GM12878 (cell line): ENCODE measurements at regions not wholly inside any gene's neighbourhood (a gene's known extent, or its start where the extent isn't known, plus 50 kb on each side); places are given as distances from the start of the nearest gene placed in this dataset.

Experiments
- ATAC-seq: fragments of 200-7000 bp; cut with Tn5 transposase; 3 replicates; pipeline ENCODE4 v1.9.1; 2020; ENCODE audit warnings: mild to moderate bottlenecking, moderate library complexity
- BruUV-seq: library from RNA; stranded (reverse); fragments of 400-500 nt; replicated peaks from 2 replicates; lab custom pipeline; 2021; lab: Mats Ljungman, UMichigan
- CTCF ChIA-PET: fragments of 300-600 bp; sonication (Branson Sonifier 250); formaldehyde crosslinking; extraction: SDS; loops from one replicate; lab custom pipeline; 2021; ENCODE audit warnings: inconsistent platforms; lab: Yijun Ruan, JAX
- POLR2A ChIA-PET: fragments of 350-600 bp; formaldehyde crosslinking; extraction: SDS; loops from one replicate; lab custom pipeline; 2021; ENCODE audit warnings: inconsistent platforms; lab: Charles Lee
- RAD21 ChIA-PET: fragments of 300-600 bp; sonication (Branson Sonifier 250); formaldehyde crosslinking; loops from one replicate; lab custom pipeline; 2023; ENCODE audit warnings: antibody characterized with exemption; ENCODE audit not compliant: unreplicated experiment; lab: Charles Lee
- SMC1A ChIA-PET: fragments of 300-600 bp; sonication (Branson Sonifier 250); formaldehyde crosslinking; loops from one replicate; lab custom pipeline; 2023; ENCODE audit not compliant: unreplicated experiment, uncharacterized antibody; lab: Charles Lee
- DNase-seq: peaks from one replicate; pipeline ENCODE4 v3.0.0-alpha.2; 2011; ENCODE audit warnings: low read depth, low spot score
- FAIRE-seq: peaks from 3 replicates; lab custom pipeline; 2011; peaks lifted over from hg19 to GRCh38; lab: Jason Lieb, UNC
- H2AFZ ChIP-seq: 2 replicates; pipeline ENCODE4 v1.6.0; 2011; ENCODE audit warnings: low read depth, low read length, control low read depth; ENCODE audit not compliant: control insufficient read depth
- H3K27ac ChIP-seq: 2 replicates; pipeline ENCODE4 v1.5.1; 2011; ENCODE audit warnings: control low read depth; ENCODE audit not compliant: control insufficient read depth, insufficient read depth
- H3K27me3 ChIP-seq, 2 experiments: replicated peaks in 1 of 2; 2 replicates each; pipeline versions ENCODE4 v1.6.0 to v1.6.1; 2011; ENCODE audit warnings: low read length in 1 of 2; ENCODE audit not compliant: control insufficient read depth in 2 of 2, insufficient read depth in 2 of 2
- H3K36me3 ChIP-seq, 2 experiments: 2 replicates each; pipeline ENCODE4 v1.5.1; 2011; ENCODE audit warnings: low read length in 1 of 2; ENCODE audit not compliant: control insufficient read depth in 2 of 2, insufficient read depth in 2 of 2
- H3K4me1 ChIP-seq: 2 replicates; pipeline ENCODE4 v1.6.1; 2011; ENCODE audit warnings: mild to moderate bottlenecking, low read length, moderate library complexity, mixed read lengths; ENCODE audit not compliant: control insufficient read depth, insufficient read depth
- H3K4me2 ChIP-seq: 2 replicates; pipeline ENCODE4 v1.6.0; 2011; ENCODE audit warnings: control low read depth; ENCODE audit not compliant: control insufficient read depth, insufficient read depth
- H3K4me3 ChIP-seq: fragments of 200-600 bp; sonication (generic); 2 replicates; pipeline ENCODE4 v1.5.1; 2016
- H3K79me2 ChIP-seq: 2 replicates; pipeline ENCODE4 v1.6.0; 2011; ENCODE audit warnings: low read length; ENCODE audit not compliant: control insufficient read depth, insufficient read depth
- H3K9ac ChIP-seq: 2 replicates; pipeline ENCODE4 v1.8.0; 2011; ENCODE audit warnings: low read length, control low read depth, mixed read lengths; ENCODE audit not compliant: control insufficient read depth, insufficient read depth
- H3K9me3 ChIP-seq: replicated peaks from 3 replicates; pipeline ENCODE4 v1.5.1; 2011; ENCODE audit warnings: mild to moderate bottlenecking, low read length; ENCODE audit not compliant: control insufficient read depth, insufficient read depth
- H4K20me1 ChIP-seq: 2 replicates; pipeline ENCODE4 v1.6.0; 2011; ENCODE audit not compliant: control insufficient read depth, insufficient read depth
- BCLAF1 ChIP-seq: fragments of 450-650 bp; IDR thresholded peaks from 2 replicates; pipeline ENCODE4 v1.6.1; 2017; ENCODE audit warnings: antibody characterized with exemption, mild to moderate bottlenecking, moderate library complexity
- CBX3 ChIP-seq: fragments of 200-600 bp; sonication (generic); IDR thresholded peaks from 2 replicates; pipeline ENCODE4 v1.6.1; 2016; ENCODE audit warnings: low read depth, borderline replicate concordance
- ETV6 ChIP-seq, 2 experiments: fragments of 450-650 bp in 1 of 2; IDR thresholded peaks in 1 of 2; conservative IDR thresholded peaks in 1 of 2; 2 replicates each; pipeline ENCODE4 v1.6.1; 2014; ENCODE audit warnings: antibody characterized with exemption in 1 of 2, borderline replicate concordance in 1 of 2, low read depth in 1 of 2, mild to moderate bottlenecking in 1 of 2, moderate library complexity in 1 of 2
- PKNOX1 ChIP-seq: fragments of 450-650 bp; IDR thresholded peaks from 2 replicates; pipeline ENCODE4 v1.6.1; 2016; ENCODE audit warnings: mild to moderate bottlenecking
- SREBF1 ChIP-seq: IDR thresholded peaks from 2 replicates; pipeline ENCODE4 v1.6.1; 2012; ENCODE audit warnings: mild to moderate bottlenecking, low read length
- ZNF217 ChIP-seq: fragments of 450-650 bp; IDR thresholded peaks from 2 replicates; pipeline ENCODE4 v1.6.1; 2017; ENCODE audit warnings: antibody characterized with exemption, mild to moderate bottlenecking
- WGBS: methylation state at CpG from one replicate; pipeline ENCODE4 v1.1.6; 2016; ENCODE audit warnings: low lambda C conversion rate; ENCODE audit not compliant: insufficient replicate concordance, insufficient coverage; ENCODE audit errors: missing lambda C conversion rate; 5-methylcytosine and 5-hydroxymethylcytosine counted together
- in situ Hi-C: fragments of 300-500 bp; cut with MboI; formaldehyde crosslinking; loops from 9 replicates; pipeline ENCODE4 v1.14.3; 2018; ENCODE audit warnings: mixed read lengths
- intact Hi-C: fragments of 100-400 bp; cut with micrococcal nuclease; formaldehyde crosslinking; loops from one replicate; pipeline ENCODE4 v1.14.2; 2022; ENCODE audit not compliant: unreplicated experiment
- TF ChIP-seq, protein P1 (sequence below): fragments of 450-650 bp; IDR thresholded peaks from 2 replicates; pipeline ENCODE4 v1.6.1; 2017; ENCODE audit warnings: mild to moderate bottlenecking, moderate library complexity

GRCh38 chr15:72998226-72998625, 54.0 kb upstream of the NEO1 start:
- Histone ChIP-seq H4K20me1 (no peaks in the 10 kb centered on the region), H3K4me2 (no peak overlapping the region), H3K36me3 (no peaks in the 10 kb centered on the region), H3K9ac (no peak overlapping the region), H3K4me3 (no peak overlapping the region), H3K9me3 (no peaks in the 10 kb centered on the region), H2AFZ (no peak overlapping the region), H3K27ac (no peak overlapping the region), H3K4me1 (no peaks in the 10 kb centered on the region), H3K79me2 (no peaks in the 10 kb centered on the region), H3K27me3 (no peaks in the 10 kb centered on the region; a peak in 2 of 4 replicates)
- ChIA-PET RAD21 (no interaction called here), POLR2A (no interaction called here), SMC1A (no interaction called here)
- no peak for DNase-seq
- in situ Hi-C loops (no loop called here), intact Hi-C loops (no loop called here)
- BruUV-seq, result no TSS peak
- 32% methylated on average over 7 of the region's 7 CpGs for WGBS
- ATAC-seq, result no peak
- no peak for FAIRE-seq
- no peak for TF ChIP-seq BCLAF1
- TF ChIP-seq, all 136 proteins: peak for 0
- CTCF ChIA-PET, result no interaction called here

DNA sequence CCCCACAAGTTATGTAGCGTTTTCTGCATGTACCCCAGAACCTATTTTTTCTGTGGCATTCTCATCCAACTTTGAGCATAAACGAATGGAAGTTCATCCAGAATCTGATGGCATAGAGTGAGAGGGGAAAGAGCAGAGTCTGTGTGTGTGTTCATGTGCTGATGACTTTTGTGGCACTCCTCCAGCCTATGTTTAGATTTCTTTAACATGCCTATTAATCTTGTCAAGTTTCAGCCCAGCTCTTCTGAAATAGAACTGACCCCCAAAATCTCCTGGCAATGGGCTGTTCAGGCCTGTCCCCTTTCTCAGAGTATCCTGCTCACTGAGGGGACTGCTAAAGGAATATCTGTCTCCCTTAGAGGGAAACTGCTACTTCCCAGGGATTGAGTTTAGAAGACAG, 56.4 kb upstream of the NEO1 start:
- Histone ChIP-seq H3K4me3 (no peak overlapping the region), H3K9ac (no peak overlapping the region), H3K79me2 (no peaks in the 10 kb centered on the region), H2AFZ (no peak overlapping the region), H3K4me2 (no peak overlapping the region), H4K20me1 (no peaks in the 10 kb centered on the region), H3K27ac (no peak overlapping the region), H3K27me3 (no peaks in the 10 kb centered on the region; a peak in 1 of 4 replicates), H3K36me3 (no peaks in the 10 kb centered on the region), H3K4me1 (no peaks in the 10 kb centered on the region), H3K9me3 (no peaks in the 10 kb centered on the region)
- no peak for DNase-seq
- in situ Hi-C loops (no loop called here), intact Hi-C loops (no loop called here)
- no peak for ATAC-seq
- CTCF ChIA-PET, result no interaction called here
- WGBS, result 34% methylated on average over 2 of the region's 2 CpGs
- POLR2A ChIA-PET, result no interaction called here
- FAIRE-seq, result no peak
- RAD21 ChIA-PET, result no interaction called here
- SMC1A ChIA-PET, result no interaction called here
- BruUV-seq, result no TSS peak
- TF ChIP-seq SREBF1 (no peak), ZNF217 (no peak), CBX3 (no peak), PKNOX1 (no peak), ETV6 (conservative IDR thresholded peaks at IDR 0.05 in 1 of 2, IDR thresholded peaks at IDR 0.05 in 1 of 2; ENCODE audit: borderline replicate concordance in 1 of 2, low read depth in 1 of 2) (no peak)
- TF ChIP-seq, protein P1, sequence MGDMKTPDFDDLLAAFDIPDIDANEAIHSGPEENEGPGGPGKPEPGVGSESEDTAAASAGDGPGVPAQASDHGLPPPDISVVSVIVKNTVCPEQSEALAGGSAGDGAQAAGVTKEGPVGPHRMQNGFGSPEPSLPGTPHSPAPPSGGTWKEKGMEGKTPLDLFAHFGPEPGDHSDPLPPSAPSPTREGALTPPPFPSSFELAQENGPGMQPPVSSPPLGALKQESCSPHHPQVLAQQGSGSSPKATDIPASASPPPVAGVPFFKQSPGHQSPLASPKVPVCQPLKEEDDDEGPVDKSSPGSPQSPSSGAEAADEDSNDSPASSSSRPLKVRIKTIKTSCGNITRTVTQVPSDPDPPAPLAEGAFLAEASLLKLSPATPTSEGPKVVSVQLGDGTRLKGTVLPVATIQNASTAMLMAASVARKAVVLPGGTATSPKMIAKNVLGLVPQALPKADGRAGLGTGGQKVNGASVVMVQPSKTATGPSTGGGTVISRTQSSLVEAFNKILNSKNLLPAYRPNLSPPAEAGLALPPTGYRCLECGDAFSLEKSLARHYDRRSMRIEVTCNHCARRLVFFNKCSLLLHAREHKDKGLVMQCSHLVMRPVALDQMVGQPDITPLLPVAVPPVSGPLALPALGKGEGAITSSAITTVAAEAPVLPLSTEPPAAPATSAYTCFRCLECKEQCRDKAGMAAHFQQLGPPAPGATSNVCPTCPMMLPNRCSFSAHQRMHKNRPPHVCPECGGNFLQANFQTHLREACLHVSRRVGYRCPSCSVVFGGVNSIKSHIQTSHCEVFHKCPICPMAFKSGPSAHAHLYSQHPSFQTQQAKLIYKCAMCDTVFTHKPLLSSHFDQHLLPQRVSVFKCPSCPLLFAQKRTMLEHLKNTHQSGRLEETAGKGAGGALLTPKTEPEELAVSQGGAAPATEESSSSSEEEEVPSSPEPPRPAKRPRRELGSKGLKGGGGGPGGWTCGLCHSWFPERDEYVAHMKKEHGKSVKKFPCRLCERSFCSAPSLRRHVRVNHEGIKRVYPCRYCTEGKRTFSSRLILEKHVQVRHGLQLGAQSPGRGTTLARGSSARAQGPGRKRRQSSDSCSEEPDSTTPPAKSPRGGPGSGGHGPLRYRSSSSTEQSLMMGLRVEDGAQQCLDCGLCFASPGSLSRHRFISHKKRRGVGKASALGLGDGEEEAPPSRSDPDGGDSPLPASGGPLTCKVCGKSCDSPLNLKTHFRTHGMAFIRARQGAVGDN, result no peak
